GM23338 (cell line): ENCODE measurements at regions not wholly inside any gene's neighbourhood (a gene's known extent, or its start where the extent isn't known, plus 50 kb on each side); places are given as distances from the start of the nearest gene placed in this dataset.

Source experiments
- CREB1 ChIP-seq: fragments of 250-450 bp; sonication (Bioruptor Pico); IDR thresholded peaks from 2 replicates; pipeline ENCODE4 v1.5.0; 2020; ENCODE audit warnings: low read depth, mild to moderate bottlenecking, moderate library complexity
- CTCF ChIP-seq, 2 experiments: fragments of 200-600 bp in 1 of 2; sonication (generic) in 1 of 2; conservative IDR thresholded peaks; 2 replicates each; pipeline versions ENCODE4 v1.5.1 to v1.6.1; 2016 to 2017; ENCODE audit warnings: antibody characterized with exemption in 2 of 2, low read depth in 2 of 2, mild to moderate bottlenecking in 2 of 2, moderate library complexity in 1 of 2
- ETS1 ChIP-seq: IDR thresholded peaks from 2 replicates; pipeline ENCODE4 v1.6.1; 2016; ENCODE audit warnings: antibody characterized with exemption
- EZH2 ChIP-seq: fragments of 200-600 bp; sonication (generic); IDR thresholded peaks from one replicate; pipeline ENCODE4 v1.8.0; 2017; ENCODE audit warnings: antibody characterized with exemption, mild to moderate bottlenecking, low read depth; ENCODE audit not compliant: unreplicated experiment
- EZH2phosphoT487 ChIP-seq: fragments of 200-600 bp; sonication (generic); IDR thresholded peaks from one replicate; pipeline ENCODE4 v1.8.1; 2018; ENCODE audit warnings: antibody characterized with exemption; ENCODE audit not compliant: unreplicated experiment
- JUNB ChIP-seq: IDR thresholded peaks from one replicate; pipeline ENCODE4 v1.6.1; 2016; ENCODE audit warnings: antibody characterized with exemption; ENCODE audit not compliant: unreplicated experiment
- NANOG ChIP-seq: IDR thresholded peaks from 2 replicates; pipeline ENCODE4 v1.6.1; 2016; ENCODE audit warnings: antibody characterized with exemption, borderline replicate concordance
- POLR2AphosphoS5 ChIP-seq: IDR thresholded peaks from 2 replicates; pipeline ENCODE4 v1.6.1; 2016; ENCODE audit warnings: antibody characterized with exemption, low read depth
- REST ChIP-seq: IDR thresholded peaks from one replicate; pipeline ENCODE4 v1.6.1; 2018; ENCODE audit warnings: antibody characterized with exemption; ENCODE audit not compliant: unreplicated experiment
- STAT1 ChIP-seq: IDR thresholded peaks from one replicate; pipeline ENCODE4 v1.6.1; 2016; ENCODE audit warnings: antibody characterized with exemption; ENCODE audit not compliant: unreplicated experiment
- ZNF114 ChIP-seq: fragments of 250-450 bp; sonication (Bioruptor Pico); IDR thresholded peaks from 2 replicates; pipeline ENCODE4 v1.5.0; 2020; ENCODE audit warnings: mild to moderate bottlenecking, moderate library complexity
- ZNF331 ChIP-seq: fragments of 250-450 bp; sonication (Bioruptor Pico); IDR thresholded peaks from 2 replicates; pipeline ENCODE4 v1.5.0; 2020; ENCODE audit warnings: low read depth, mild to moderate bottlenecking, moderate library complexity
- ZNF462 ChIP-seq: fragments of 250-450 bp; sonication (Bioruptor Pico); IDR thresholded peaks from 2 replicates; pipeline ENCODE4 v1.5.0; 2020; ENCODE audit warnings: mild to moderate bottlenecking, moderate library complexity

- TF ChIP-seq EZH2 (no peak), CREB1 (CRISPR knock-in tag) (no peak), CTCF (conservative IDR thresholded peaks at IDR 0.05; ENCODE audit: low read depth in 2 of 2) (no peak), REST (no peak), STAT1 (no peak), POLR2AphosphoS5 (no peak), ZNF331 (no peak), ZNF462 (no peak), EZH2phosphoT487 (no peak), ETS1 (no peak), JUNB (no peak), ZNF114 (CRISPR knock-in tag) (no peak), NANOG (no peak)
Observed at GRCh38 chr17:33809748-33810147, 445.3 kb upstream of the CCL2 start.
